ENCODE measurements at regions not wholly inside any gene's neighbourhood (a gene's known extent, or its start where the extent isn't known, plus 50 kb on each side); places are given as distances from the start of the nearest gene placed in this dataset.

DNA sequence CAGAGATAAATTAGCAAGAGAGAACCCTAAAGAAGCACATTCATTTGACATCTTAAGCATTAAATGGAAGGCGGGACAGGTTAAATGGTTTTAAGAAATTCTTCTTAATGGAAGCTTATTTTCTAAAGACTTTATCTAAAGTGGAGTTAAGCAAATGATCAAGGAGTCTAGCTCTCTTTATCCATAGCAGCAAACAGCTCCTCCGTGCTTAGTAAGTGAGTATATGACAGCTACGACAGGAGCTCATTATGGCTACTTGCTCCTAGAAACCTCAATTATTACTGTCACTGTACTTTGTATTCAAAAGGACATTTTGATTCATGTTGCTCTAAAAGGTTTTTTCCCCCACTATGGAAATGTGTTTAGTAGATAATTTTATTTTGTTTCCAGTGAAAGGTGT is 444.9 kb downstream of the TMX3 start:
- TF ChIP-seq, protein P1, sequence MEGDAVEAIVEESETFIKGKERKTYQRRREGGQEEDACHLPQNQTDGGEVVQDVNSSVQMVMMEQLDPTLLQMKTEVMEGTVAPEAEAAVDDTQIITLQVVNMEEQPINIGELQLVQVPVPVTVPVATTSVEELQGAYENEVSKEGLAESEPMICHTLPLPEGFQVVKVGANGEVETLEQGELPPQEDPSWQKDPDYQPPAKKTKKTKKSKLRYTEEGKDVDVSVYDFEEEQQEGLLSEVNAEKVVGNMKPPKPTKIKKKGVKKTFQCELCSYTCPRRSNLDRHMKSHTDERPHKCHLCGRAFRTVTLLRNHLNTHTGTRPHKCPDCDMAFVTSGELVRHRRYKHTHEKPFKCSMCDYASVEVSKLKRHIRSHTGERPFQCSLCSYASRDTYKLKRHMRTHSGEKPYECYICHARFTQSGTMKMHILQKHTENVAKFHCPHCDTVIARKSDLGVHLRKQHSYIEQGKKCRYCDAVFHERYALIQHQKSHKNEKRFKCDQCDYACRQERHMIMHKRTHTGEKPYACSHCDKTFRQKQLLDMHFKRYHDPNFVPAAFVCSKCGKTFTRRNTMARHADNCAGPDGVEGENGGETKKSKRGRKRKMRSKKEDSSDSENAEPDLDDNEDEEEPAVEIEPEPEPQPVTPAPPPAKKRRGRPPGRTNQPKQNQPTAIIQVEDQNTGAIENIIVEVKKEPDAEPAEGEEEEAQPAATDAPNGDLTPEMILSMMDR (IDR thresholded peaks at IDR 0.05) = no peak
- no peak for TF ChIP-seq EZH2 (IDR thresholded peaks at IDR 0.05)
- TF ChIP-seq EZH2phosphoT487 (IDR thresholded peaks at IDR 0.05) = no peak
